C4-2B (cell line): ENCODE measurements at regions not wholly inside any gene's neighbourhood (a gene's known extent, or its start where the extent isn't known, plus 50 kb on each side); places are given as distances from the start of the nearest gene placed in this dataset.

Source experiments
- H3K27ac ChIP-seq: fragments of 450-650 bp; 2 replicates; pipeline ENCODE4 v1.5.1; 2017
- CTCF ChIP-seq: fragments of 450-650 bp; conservative IDR thresholded peaks from 2 replicates; pipeline ENCODE4 v1.5.1; 2017; ENCODE audit warnings: mild to moderate bottlenecking
- ZFX ChIP-seq: fragments of 450-650 bp; IDR thresholded peaks from 2 replicates; pipeline ENCODE4 v1.6.1; 2017

DNA sequence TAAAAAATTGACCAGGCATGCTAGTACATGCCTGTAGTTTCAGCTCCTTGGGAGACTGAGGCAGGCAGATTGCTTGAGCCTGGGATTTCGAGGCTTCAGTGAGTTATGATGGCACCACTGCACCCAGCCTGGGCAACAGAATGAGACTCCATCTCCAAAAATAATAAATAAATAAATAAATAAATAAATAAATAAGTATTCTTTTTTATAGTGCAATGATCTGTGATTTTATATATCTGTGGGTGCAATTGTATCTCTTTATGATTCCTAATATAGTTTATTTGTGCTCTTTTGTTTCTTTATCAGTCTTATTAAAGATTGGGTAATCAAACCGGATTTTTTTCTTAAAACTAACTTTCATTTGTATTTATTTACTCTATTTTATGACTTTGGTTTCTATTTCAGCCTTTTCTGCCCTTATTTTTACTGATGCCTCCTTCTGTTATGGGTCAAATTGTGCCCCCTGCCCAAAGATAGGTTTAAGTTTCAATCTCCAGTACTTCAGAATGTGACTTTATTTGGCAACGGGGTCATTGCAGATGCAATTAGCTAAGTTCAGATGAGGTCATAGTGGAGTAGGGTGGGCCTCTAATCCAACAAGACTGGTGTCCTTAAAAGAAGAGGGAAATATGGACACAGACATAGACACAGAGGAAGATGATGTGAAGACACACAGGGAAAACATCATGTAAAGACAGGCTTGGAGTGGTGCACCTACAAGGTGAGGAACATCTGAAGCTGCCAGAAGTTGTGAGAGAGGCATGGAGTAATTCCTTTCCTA lies 74.9 kb upstream of the CDC42BPA start:
- no peak for TF ChIP-seq CTCF
- H3K27ac ChIP-seq, result no peak overlapping the region

DNA sequence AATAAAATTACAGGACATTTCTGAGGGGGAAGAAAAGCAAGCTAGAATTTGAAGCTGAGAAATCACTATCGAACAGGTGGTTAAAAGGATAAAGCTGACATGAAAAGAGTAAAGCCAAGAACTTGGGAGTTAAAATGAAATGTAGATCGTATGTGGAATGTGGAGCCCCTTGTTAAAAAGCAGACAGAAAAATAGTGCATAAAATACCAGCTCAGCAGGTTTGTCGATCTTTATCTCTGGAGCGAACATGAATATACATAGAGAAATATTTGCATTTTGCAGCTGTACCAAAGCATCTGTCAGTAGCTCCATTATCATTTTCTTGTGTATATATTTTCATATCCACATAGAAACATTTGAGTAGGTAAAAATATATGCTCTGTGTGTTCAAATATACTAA lies 73.6 kb upstream of the CDC42BPA start:
- no peak for TF ChIP-seq ZFX
- TF ChIP-seq CTCF, result no peak
- H3K27ac ChIP-seq, result no peak overlapping the region

DNA sequence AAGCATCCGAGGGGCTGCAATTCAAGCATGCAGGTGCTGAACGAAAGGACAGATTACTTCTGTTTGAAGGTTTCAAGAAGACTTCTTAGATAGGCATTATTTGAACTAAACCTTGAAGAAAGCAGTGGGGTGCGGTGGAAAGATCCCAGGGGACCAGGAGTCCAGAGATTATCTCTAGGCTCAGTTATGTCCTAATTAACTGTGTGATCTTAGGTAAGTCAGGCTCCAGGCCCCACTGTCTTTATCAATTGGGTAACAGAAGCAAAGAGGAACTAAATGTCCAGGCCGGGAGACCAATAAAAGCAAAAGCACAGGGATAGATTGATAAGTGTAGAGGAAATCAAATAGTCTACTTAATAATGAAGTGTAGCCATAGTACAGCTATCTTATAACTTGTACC lies 72.9 kb upstream of the CDC42BPA start:
- no peak overlapping the region for H3K27ac ChIP-seq
- TF ChIP-seq ZFX (no peak), CTCF (no peak)

DNA sequence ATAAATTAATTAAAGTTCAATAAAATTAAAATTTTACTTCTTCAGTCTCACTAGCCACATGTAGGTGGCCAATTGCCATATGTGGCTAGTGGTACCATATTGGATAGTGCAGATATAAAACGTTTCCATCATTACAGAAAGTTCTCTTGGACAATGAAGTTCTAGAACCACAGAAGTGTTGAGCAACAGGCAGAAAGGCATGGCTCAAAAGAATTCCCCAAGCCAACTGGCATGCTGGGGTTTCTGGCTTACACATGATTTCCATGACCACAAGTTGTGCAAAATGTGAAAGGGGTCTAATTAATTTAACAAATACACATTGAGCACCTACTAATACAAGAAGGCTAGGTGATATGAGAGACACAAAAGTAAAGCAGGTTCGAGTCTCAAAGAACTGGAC lies 72.2 kb upstream of the CDC42BPA start:
- no peak for TF ChIP-seq CTCF
- TF ChIP-seq ZFX, result no peak
- no peak overlapping the region for H3K27ac ChIP-seq

DNA sequence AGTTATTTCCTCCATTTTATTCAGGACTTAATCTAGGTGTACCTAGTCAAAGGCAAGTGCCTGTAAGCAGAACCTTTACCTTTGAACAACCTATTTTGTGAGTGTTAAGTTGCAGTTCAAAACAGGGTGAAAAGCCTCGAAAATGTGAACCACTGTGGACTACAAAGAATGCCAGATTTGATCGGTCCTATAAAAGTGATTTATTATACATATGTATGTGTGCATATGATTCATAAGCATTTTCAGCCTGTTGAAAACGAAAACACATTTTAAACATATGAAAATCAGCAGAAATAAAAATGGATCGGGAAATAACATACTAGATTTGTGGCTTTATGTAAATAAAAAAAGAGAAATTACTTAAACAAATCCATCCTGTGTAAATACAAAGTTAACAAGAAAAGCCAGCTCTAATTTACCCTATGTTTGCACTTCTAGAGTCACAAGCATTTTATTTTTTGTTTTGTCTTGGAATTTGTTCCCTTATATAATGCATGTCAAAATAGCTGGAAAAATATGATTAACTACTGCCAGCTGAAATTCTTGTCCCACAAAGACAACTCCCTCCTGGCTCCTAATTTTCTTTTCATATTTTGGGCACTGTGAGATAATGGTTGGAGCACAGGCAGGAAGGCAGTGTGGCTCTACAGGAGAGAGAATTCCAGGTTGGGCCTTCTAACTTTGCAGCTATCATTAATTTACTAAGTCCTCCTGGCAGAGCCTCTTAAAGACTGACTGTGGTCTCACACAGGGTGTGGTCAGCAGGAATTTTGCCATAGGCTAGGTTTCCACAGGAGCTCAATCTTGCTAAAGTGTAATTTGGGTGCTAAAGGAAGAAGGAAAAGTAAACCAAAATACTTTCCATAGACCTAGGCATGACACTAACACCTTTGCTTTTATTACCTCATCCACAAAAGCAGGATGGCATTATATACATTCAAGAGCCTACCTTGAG lies 70.2 kb upstream of the CDC42BPA start:
- no peak overlapping the region for H3K27ac ChIP-seq
- TF ChIP-seq ZFX (no peak), CTCF (no peak)

DNA sequence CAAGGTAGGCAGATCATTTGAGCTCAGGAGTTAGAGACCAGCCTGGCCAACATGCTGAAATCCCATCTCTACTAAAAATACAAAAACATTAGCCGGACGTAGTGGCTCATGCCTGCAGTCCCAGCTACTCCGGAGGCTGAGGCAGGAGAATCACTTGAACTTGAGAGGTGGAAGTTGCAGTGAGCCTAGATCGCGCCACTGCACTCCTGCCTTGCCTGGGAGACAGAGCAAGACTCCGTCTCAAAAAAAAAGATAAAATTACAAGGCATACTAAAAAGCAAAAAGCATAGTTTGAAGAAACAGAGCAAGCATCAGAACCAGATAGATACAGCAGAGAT lies 61.2 kb upstream of the CDC42BPA start:
- TF ChIP-seq ZFX (no peak), CTCF (no peak)

GRCh38 chr1:227378871-227379554 lies 60.7 kb upstream of the CDC42BPA start:
- TF ChIP-seq ZFX, result no peak
- no peak for TF ChIP-seq CTCF
- no peak overlapping the region for H3K27ac ChIP-seq

More for the DNA sequence above, 61.2 kb upstream of the CDC42BPA start:
- H3K27ac ChIP-seq, result no peak overlapping the region
